ENCODE measurements at regions not wholly inside any gene's neighbourhood (a gene's known extent, or its start where the extent isn't known, plus 50 kb on each side); places are given as distances from the start of the nearest gene placed in this dataset.
"Not testable (repeated sequence)": the region's sequence is repeated elsewhere in the genome, so short reads cannot be mapped to it uniquely, and the experiment has no call there.

- no peak overlapping the region for H3K4me3 Mint-ChIP-seq
- Histone ChIP-seq H3K4me1 (ENCODE audit: insufficient read depth, low read length) (no peaks in the 10 kb centered on the region), H3K4me3 (ENCODE audit: low read length) (no peak overlapping the region), H3K27me3 (ENCODE audit: insufficient read depth, low read length, poor library complexity, severe bottlenecking) (no peaks in the 10 kb centered on the region), H3K9me3 (ENCODE audit: low read length) (no peaks in the 10 kb centered on the region), H3K36me3 (ENCODE audit: insufficient read depth, low read length) (no peaks in the 10 kb centered on the region), H3K27ac (ENCODE audit: low read depth, low read length) (no peak overlapping the region)
- peaks cover 0 to 8% of the 10 kb centered on the region in 2 donors for H3K27me3 Mint-ChIP-seq
- DNase-seq = no peak
- POLR2A ChIA-PET = no interaction called here
- H3K4me1 Mint-ChIP-seq = no peaks in the 10 kb centered on the region
- H3K9me3 Mint-ChIP-seq = no peaks in the 10 kb centered on the region
- no peaks in the 10 kb centered on the region for H3K36me3 Mint-ChIP-seq
- peak overlapping the region in 1 of 8 donors; percentile 34 for H3K27ac Mint-ChIP-seq
- CTCF ChIA-PET = no interaction called here
Observed at GRCh38 chr1:227486559-227486958, 76.8 kb upstream of the ZNF678 start.

GRCh38 chr1:227482023-227482299, 81.4 kb upstream of the ZNF678 start:
- Histone ChIP-seq H3K4me1 (ENCODE audit: insufficient read depth, low read length) (no peaks in the 10 kb centered on the region), H3K36me3 (ENCODE audit: insufficient read depth, low read length) (no peaks in the 10 kb centered on the region), H3K9me3 (ENCODE audit: low read length) (no peaks in the 10 kb centered on the region), H3K27ac (ENCODE audit: low read depth, low read length) (no peak overlapping the region), H3K4me3 (ENCODE audit: low read length) (no peak overlapping the region), H3K27me3 (ENCODE audit: insufficient read depth, low read length, poor library complexity, severe bottlenecking) (no peaks in the 10 kb centered on the region)
- Mint-ChIP-seq H3K9me3 (no peaks in the 10 kb centered on the region), H3K36me3 (no peaks in the 10 kb centered on the region), H3K27me3 (peaks cover 4 to 35% of the 10 kb centered on the region in 2 donors), H3K4me3 (no peak overlapping the region), H3K4me1 (no peaks in the 10 kb centered on the region), H3K27ac (no peak overlapping the region)
- no peak for DNase-seq
- CTCF ChIA-PET = interaction anchor here (0.6 to 1.2 kb wide), 5 partner anchors 22 to 480 kb away, joined by 3 to 4 read pairs (median 3); no protein-coding TSS in a partner anchor
- POLR2A ChIA-PET = no interaction called here

GRCh38 chr1:227474072-227474471, 89.3 kb upstream of the ZNF678 start:
- POLR2A ChIA-PET; H3K4me1 ChIP-seq (ENCODE audit: insufficient read depth, low read length); H3K4me3 ChIP-seq (ENCODE audit: low read length); H3K36me3 Mint-ChIP-seq; H3K9me3 ChIP-seq (ENCODE audit: low read length); H3K4me3 Mint-ChIP-seq; H3K27me3 ChIP-seq (ENCODE audit: insufficient read depth, low read length, poor library complexity, severe bottlenecking); H3K27ac ChIP-seq (ENCODE audit: low read depth, low read length); H3K36me3 ChIP-seq (ENCODE audit: insufficient read depth, low read length); H3K9me3 Mint-ChIP-seq; DNase-seq; H3K4me1 Mint-ChIP-seq; CTCF ChIA-PET; H3K27ac Mint-ChIP-seq: not testable (repeated sequence)
- H3K27me3 Mint-ChIP-seq = peaks cover 21 to 47% of the 10 kb centered on the region in 2 donors

- H3K36me3 Mint-ChIP-seq = peaks cover 0 to 9% (median 0%) of the 10 kb centered on the region in 3 donors
- no peak for DNase-seq
- H3K4me1 Mint-ChIP-seq = no peaks in the 10 kb centered on the region
- Histone ChIP-seq H3K4me1 (ENCODE audit: insufficient read depth, low read length) (no peaks in the 10 kb centered on the region), H3K36me3 (ENCODE audit: insufficient read depth, low read length) (no peaks in the 10 kb centered on the region), H3K4me3 (ENCODE audit: low read length) (no peak overlapping the region), H3K27ac (ENCODE audit: low read depth, low read length) (no peak overlapping the region), H3K27me3 (ENCODE audit: insufficient read depth, low read length, poor library complexity, severe bottlenecking) (no peaks in the 10 kb centered on the region), H3K9me3 (ENCODE audit: low read length) (no peaks in the 10 kb centered on the region)
- H3K27me3 Mint-ChIP-seq = peaks cover 21 to 38% of the 10 kb centered on the region in 2 donors
- H3K4me3 Mint-ChIP-seq = no peak overlapping the region
- H3K27ac Mint-ChIP-seq = no peak overlapping the region
- POLR2A ChIA-PET = no interaction called here
- CTCF ChIA-PET = no interaction called here
- H3K9me3 Mint-ChIP-seq = peaks cover 4 to 8% (median 5%) of the 10 kb centered on the region in 5 donors
Observed at GRCh38 chr1:227472772-227473171, 90.6 kb upstream of the ZNF678 start.

GRCh38 chr1:227470688-227471087, 92.7 kb upstream of the ZNF678 start:
- peaks cover 4 to 8% (median 5%) of the 10 kb centered on the region in 5 donors for H3K9me3 Mint-ChIP-seq
- no peak for DNase-seq
- peaks cover 8 to 19% of the 10 kb centered on the region in 2 donors for H3K27me3 Mint-ChIP-seq
- Histone ChIP-seq H3K4me1 (ENCODE audit: insufficient read depth, low read length) (no peaks in the 10 kb centered on the region), H3K27me3 (ENCODE audit: insufficient read depth, low read length, poor library complexity, severe bottlenecking) (no peaks in the 10 kb centered on the region), H3K36me3 (ENCODE audit: insufficient read depth, low read length) (no peaks in the 10 kb centered on the region), H3K4me3 (ENCODE audit: low read length) (no peak overlapping the region), H3K9me3 (ENCODE audit: low read length) (no peaks in the 10 kb centered on the region), H3K27ac (ENCODE audit: low read depth, low read length) (no peak overlapping the region)
- ChIA-PET CTCF (no interaction called here), POLR2A (no interaction called here)
- no peak overlapping the region for H3K27ac Mint-ChIP-seq
- H3K36me3 Mint-ChIP-seq = peaks cover 0 to 9% (median 0%) of the 10 kb centered on the region in 3 donors
- no peaks in the 10 kb centered on the region for H3K4me1 Mint-ChIP-seq
- H3K4me3 Mint-ChIP-seq = no peak overlapping the region

- no peak for DNase-seq
- peaks cover 0 to 9% (median 0%) of the 10 kb centered on the region in 3 donors for H3K36me3 Mint-ChIP-seq
- no peak overlapping the region for H3K4me3 ChIP-seq (ENCODE audit: low read length)
- peaks cover 4 to 8% (median 5%) of the 10 kb centered on the region in 5 donors for H3K9me3 Mint-ChIP-seq
- H3K27ac ChIP-seq (ENCODE audit: low read depth, low read length) = no peak overlapping the region
- H3K27ac Mint-ChIP-seq = no peak overlapping the region
- no peaks in the 10 kb centered on the region for H3K4me1 ChIP-seq (ENCODE audit: insufficient read depth, low read length)
- no peaks in the 10 kb centered on the region for H3K4me1 Mint-ChIP-seq
- no peaks in the 10 kb centered on the region for H3K36me3 ChIP-seq (ENCODE audit: insufficient read depth, low read length)
- CTCF ChIA-PET = no interaction called here
- no peaks in the 10 kb centered on the region for H3K27me3 ChIP-seq (ENCODE audit: insufficient read depth, low read length, poor library complexity, severe bottlenecking)
- peaks cover 3 to 9% of the 10 kb centered on the region in 2 donors for H3K27me3 Mint-ChIP-seq
- H3K9me3 ChIP-seq (ENCODE audit: low read length) = no peaks in the 10 kb centered on the region
- no peak overlapping the region for H3K4me3 Mint-ChIP-seq
- POLR2A ChIA-PET = no interaction called here
Observed at GRCh38 chr1:227469708-227470107, 93.6 kb upstream of the ZNF678 start.

GRCh38 chr1:227466039-227466645, 97.2 kb upstream of the ZNF678 start:
- Histone ChIP-seq H3K27me3 (ENCODE audit: insufficient read depth, low read length, poor library complexity, severe bottlenecking) (no peaks in the 10 kb centered on the region), H3K36me3 (ENCODE audit: insufficient read depth, low read length) (no peaks in the 10 kb centered on the region), H3K4me3 (ENCODE audit: low read length) (no peak overlapping the region), H3K9me3 (ENCODE audit: low read length) (no peaks in the 10 kb centered on the region), H3K4me1 (ENCODE audit: insufficient read depth, low read length) (no peaks in the 10 kb centered on the region), H3K27ac (ENCODE audit: low read depth, low read length) (no peak overlapping the region)
- ChIA-PET CTCF (no interaction called here), POLR2A (no interaction called here)
- H3K36me3 Mint-ChIP-seq = peaks cover 0 to 9% (median 0%) of the 10 kb centered on the region in 3 donors
- H3K27me3 Mint-ChIP-seq = peaks cover 7 to 10% of the 10 kb centered on the region in 2 donors
- peaks cover 4 to 8% (median 5%) of the 10 kb centered on the region in 5 donors for H3K9me3 Mint-ChIP-seq
- no peak overlapping the region for H3K27ac Mint-ChIP-seq
- no peak overlapping the region for H3K4me3 Mint-ChIP-seq
- no peaks in the 10 kb centered on the region for H3K4me1 Mint-ChIP-seq
- DNase-seq = no peak

- no peak overlapping the region for H3K4me3 Mint-ChIP-seq
- DNase-seq = no peak
- no peaks in the 10 kb centered on the region for H3K27me3 ChIP-seq (ENCODE audit: insufficient read depth, low read length, poor library complexity, severe bottlenecking)
- no peak overlapping the region for H3K4me3 ChIP-seq (ENCODE audit: low read length)
- no peaks in the 10 kb centered on the region for H3K4me1 Mint-ChIP-seq
- H3K9me3 Mint-ChIP-seq = peaks cover under 1 to 4% (median 1%) of the 10 kb centered on the region in 5 donors
- no peaks in the 10 kb centered on the region for H3K4me1 ChIP-seq (ENCODE audit: insufficient read depth, low read length)
- ChIA-PET CTCF (no interaction called here), POLR2A (no interaction called here)
- no peak overlapping the region for H3K27ac ChIP-seq (ENCODE audit: low read depth, low read length)
- H3K36me3 Mint-ChIP-seq = peaks cover 0 to 5% (median 0%) of the 10 kb centered on the region in 3 donors
- peaks cover 3 to 10% of the 10 kb centered on the region in 2 donors for H3K27me3 Mint-ChIP-seq
- H3K9me3 ChIP-seq (ENCODE audit: low read length) = no peaks in the 10 kb centered on the region
- H3K36me3 ChIP-seq (ENCODE audit: insufficient read depth, low read length) = no peaks in the 10 kb centered on the region
- H3K27ac Mint-ChIP-seq = no peak overlapping the region
Observed at GRCh38 chr1:227465256-227465655, 98.1 kb upstream of the ZNF678 start.

All from CD8-positive, alpha-beta memory T cell (primary cell).